Kidney tubule cell (primary cell): ENCODE measurements at regions not wholly inside any gene's neighbourhood (a gene's known extent, or its start where the extent isn't known, plus 50 kb on each side); places are given as distances from the start of the nearest gene placed in this dataset.

Experiments used
- DNase-seq: peaks from one replicate; pipeline ENCODE4 v3.0.0-alpha.2; 2018; ENCODE audit warnings: low spot score

- no peak for DNase-seq
These were observed 53.2 kb upstream of the CHRNA7 start for GRCh38 chr15:31977138-31977537.

GRCh38 chr15:31977812-31978661 lies 52.3 kb upstream of the CHRNA7 start:
- DNase-seq, result peak; percentile 54
